GM13977 (cell line): ENCODE measurements at regions not wholly inside any gene's neighbourhood (a gene's known extent, or its start where the extent isn't known, plus 50 kb on each side); places are given as distances from the start of the nearest gene placed in this dataset.

ENCODE experiments used
- DNase-seq: peaks from one replicate; pipeline ENCODE4 v3.0.0; 2012; ENCODE audit warnings: low spot score
- in situ Hi-C: fragments of 300-500 bp; cut with MboI; formaldehyde crosslinking; loops from one replicate; pipeline ENCODE4 v1.12.0; 2022; ENCODE audit warnings: low sequenced_read_pairs, low pct_unique_long_range_greater_than_20kb, mixed read lengths, inconsistent platforms; ENCODE audit not compliant: unreplicated experiment
- TF ChIP-seq, protein P1 (sequence below): IDR thresholded peaks from 2 replicates; pipeline ENCODE4 v1.5.1; 2012; ENCODE audit warnings: mild to moderate bottlenecking, control low read depth; ENCODE audit not compliant: insufficient read depth; ENCODE audit errors: extremely low read depth, missing control alignments

- in situ Hi-C loops: no loop called here
- TF ChIP-seq, protein P1, sequence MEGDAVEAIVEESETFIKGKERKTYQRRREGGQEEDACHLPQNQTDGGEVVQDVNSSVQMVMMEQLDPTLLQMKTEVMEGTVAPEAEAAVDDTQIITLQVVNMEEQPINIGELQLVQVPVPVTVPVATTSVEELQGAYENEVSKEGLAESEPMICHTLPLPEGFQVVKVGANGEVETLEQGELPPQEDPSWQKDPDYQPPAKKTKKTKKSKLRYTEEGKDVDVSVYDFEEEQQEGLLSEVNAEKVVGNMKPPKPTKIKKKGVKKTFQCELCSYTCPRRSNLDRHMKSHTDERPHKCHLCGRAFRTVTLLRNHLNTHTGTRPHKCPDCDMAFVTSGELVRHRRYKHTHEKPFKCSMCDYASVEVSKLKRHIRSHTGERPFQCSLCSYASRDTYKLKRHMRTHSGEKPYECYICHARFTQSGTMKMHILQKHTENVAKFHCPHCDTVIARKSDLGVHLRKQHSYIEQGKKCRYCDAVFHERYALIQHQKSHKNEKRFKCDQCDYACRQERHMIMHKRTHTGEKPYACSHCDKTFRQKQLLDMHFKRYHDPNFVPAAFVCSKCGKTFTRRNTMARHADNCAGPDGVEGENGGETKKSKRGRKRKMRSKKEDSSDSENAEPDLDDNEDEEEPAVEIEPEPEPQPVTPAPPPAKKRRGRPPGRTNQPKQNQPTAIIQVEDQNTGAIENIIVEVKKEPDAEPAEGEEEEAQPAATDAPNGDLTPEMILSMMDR: no peak
These were observed 175.5 kb upstream of the SLC30A5 start for GRCh38 chr5:68918306-68918705.

DNA sequence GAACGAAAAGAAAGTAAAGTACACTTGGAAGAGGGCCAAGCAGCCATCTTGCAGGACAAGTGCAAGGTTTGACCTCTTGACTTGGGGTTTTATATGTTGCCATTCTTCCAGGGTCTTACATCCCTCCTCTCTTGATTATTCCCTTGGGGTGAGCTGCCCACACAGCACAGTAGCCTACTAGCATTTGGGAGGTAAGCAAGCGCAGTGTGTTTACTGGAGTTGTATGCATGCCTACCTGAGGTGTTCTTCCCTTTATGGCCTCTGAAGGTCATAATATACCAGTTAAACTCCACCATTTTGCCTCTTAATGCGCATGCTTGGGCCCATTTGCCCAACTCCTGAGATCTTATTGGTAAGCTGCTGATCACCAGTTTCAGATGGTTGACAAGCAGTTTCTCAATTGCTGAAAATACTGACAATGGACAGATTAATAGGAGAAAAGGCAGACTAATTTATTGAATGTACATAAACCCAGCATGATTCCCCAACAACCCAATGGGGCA, 173.8 kb upstream of the SLC30A5 start:
- in situ Hi-C loops: no loop called here
- DNase-seq: no peak
- TF ChIP-seq, protein P1: no peak

More at GRCh38 chr5:68918306-68918705, 175.5 kb upstream of the SLC30A5 start:
- no peak for DNase-seq

DNA sequence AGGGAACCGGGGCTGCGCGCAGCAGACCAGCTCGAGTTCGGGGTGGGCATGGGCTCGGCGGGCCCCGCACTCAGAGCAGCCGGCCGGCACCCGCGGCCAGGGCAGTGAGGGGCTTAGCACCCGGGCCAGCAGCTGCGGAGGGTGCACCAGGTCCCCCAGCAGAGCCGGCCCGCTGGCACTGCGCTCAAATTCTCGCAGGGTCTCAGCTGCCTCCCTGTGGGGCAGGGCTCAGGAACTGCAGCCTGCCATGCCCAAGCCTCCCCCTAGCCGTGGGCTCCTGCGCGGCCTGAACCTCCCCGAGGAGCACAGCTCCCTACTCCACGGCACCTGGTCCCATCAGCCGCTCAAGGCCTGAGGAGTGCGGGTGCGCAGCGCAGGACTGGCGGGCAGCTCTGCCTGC, 172.9 kb upstream of the SLC30A5 start:
- DNase-seq: no peak
- in situ Hi-C loops: no loop called here
- TF ChIP-seq, protein P1: no peak

GRCh38 chr5:68922172-68922987, 171.4 kb upstream of the SLC30A5 start:
- in situ Hi-C loops: no loop called here
- TF ChIP-seq, protein P1: no peak
- DNase-seq: no peak

DNA sequence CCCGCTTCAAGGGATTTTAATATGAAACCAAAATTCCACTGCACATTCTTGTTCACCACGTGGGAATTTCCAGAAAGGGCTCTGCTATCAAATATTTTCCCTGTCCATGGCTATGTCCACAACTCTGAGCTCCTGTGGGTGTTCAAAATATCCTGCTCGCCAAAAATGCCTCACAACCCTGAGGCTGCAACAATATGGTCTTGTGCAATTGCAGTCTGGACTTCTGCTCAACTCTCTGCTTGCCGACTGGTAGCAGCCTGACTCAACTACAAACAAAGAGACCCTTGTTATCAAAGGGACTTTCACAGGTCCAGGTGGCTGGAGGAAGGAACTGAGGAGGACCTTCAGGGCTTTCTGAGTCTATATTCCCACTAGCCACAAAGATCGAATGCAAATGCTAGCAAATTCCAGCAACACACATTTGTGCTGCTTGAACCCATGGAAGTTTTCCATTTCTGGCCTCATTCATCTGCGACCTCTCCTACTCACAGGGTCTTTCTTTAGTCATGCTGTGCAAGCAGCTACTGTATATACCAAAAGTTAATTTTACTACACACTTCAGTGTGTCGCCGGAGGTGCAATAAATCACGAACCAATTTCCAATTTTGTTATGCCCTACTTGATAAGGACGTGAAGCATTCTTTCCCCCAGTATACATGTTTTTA, 169.2 kb upstream of the SLC30A5 start:
- TF ChIP-seq, protein P1: no peak
- in situ Hi-C loops: no loop called here
- DNase-seq: no peak

DNA sequence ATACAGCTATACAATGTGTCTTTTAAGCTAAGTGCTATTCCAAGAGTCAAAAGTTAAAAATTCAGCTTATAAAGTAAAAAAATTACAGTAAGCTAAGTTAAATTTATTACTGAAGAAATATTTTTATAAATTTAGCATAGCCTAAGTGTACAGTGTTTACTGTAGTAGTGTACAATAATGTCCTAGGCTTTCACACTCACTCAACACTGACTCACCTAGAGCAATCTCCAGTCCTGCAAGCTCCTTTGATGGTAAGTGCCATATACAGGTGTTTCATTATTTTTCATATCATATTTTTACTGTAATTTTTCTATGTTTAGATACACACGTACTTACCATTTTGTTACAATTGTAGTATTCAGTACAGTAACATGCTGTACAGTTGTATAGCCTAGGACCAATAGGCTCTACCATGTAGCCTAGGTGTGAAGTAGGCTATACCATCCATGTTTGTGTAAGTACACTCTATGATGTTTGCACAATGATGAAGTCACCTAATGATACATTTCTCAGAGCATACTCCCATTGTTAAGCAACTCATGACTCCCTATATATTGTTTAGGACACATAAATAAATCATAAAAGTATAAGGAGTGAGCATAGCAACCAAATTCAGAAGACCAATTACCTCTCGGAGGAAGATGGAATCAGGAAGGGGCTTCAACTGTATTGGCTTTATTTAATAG, 165.1 kb upstream of the SLC30A5 start:
- TF ChIP-seq, protein P1: no peak
- no peak for DNase-seq
- in situ Hi-C loops: no loop called here
